Esophagus muscularis mucosa (tissue), 4 donors: ENCODE measurements at regions not wholly inside any gene's neighbourhood (a gene's known extent, or its start where the extent isn't known, plus 50 kb on each side); places are given as distances from the start of the nearest gene placed in this dataset.

Experiments used
- CTCF ChIP-seq, 3 experiments: fragments of 200-600 bp in 2 of 3; fragments of 450-650 bp in 1 of 3; sonication (generic) in 2 of 3; IDR thresholded peaks; one replicate each; pipeline ENCODE4 v1.5.1; 2017 to 2019; ENCODE audit warnings: antibody characterized with exemption in 3 of 3, mild to moderate bottlenecking in 2 of 3, moderate library complexity in 1 of 3
- EP300 ChIP-seq: sonication (generic); formaldehyde crosslinking; IDR thresholded peaks from one replicate; pipeline ENCODE4 v1.6.1; 2017; ENCODE audit warnings: antibody characterized with exemption
- POLR2A ChIP-seq: fragments of 450-650 bp; IDR thresholded peaks from one replicate; pipeline ENCODE4 v1.6.1; 2017; ENCODE audit warnings: antibody characterized with exemption, moderate library complexity, mild to moderate bottlenecking, low read depth

- TF ChIP-seq EP300 (no peak), CTCF (IDR thresholded peaks at IDR 0.05) (no peak), POLR2A (no peak)
Measured at GRCh38 chr14:41313196-41313595, 293.5 kb upstream of the LRFN5 start.
